HCT116 (cell line): ENCODE measurements at regions not wholly inside any gene's neighbourhood (a gene's known extent, or its start where the extent isn't known, plus 50 kb on each side); places are given as distances from the start of the nearest gene placed in this dataset.
A peak's percentile ranks its signal among the peaks of the same experiment; 100 is the strongest.

ENCODE experiments used
- ATAC-seq: fragments of 200-7000 bp; cut with Tn5 transposase; 2 replicates; pipeline ENCODE4 v1.9.1; 2020; ENCODE audit warnings: mild to moderate bottlenecking, moderate library complexity
- BruUV-seq: library from RNA; stranded (reverse); fragments of 400-500 nt; replicated peaks from 2 replicates; lab custom pipeline; 2021; lab: Mats Ljungman, UMichigan
- CTCF ChIA-PET: fragments of 300-600 bp; sonication (Branson Sonifier 250); formaldehyde crosslinking; loops from one replicate; lab custom pipeline; 2021; ENCODE audit warnings: antibody characterized with exemption; lab: Charles Lee
- POLR2A ChIA-PET: fragments of 300-600, 350-600 bp; sonication (Branson Sonifier 250); formaldehyde crosslinking; loops from one replicate; lab custom pipeline; 2021; ENCODE audit warnings: antibody characterized with exemption; lab: Charles Lee
- RAD21 ChIA-PET, 2 experiments: fragments of 300-600 bp; sonication (Branson Sonifier 250); formaldehyde crosslinking; loops; one replicate each; lab custom pipeline; 2023; ENCODE audit warnings: low total read pairs in 2 of 2; ENCODE audit not compliant: uncharacterized antibody in 2 of 2, unreplicated experiment in 2 of 2, low non-redundant PET in 1 of 2; lab: Charles Lee
- DNase-seq: peaks from one replicate; pipeline ENCODE4 v3.0.0-alpha.2; 2010; ENCODE audit warnings: low read depth, low spot score
- H2AFZ ChIP-seq: fragments of 200-600 bp; shearing (Covaris generic), sonication (generic); 2 replicates; pipeline ENCODE4 v1.6.1; 2017; ENCODE audit warnings: low read depth, mixed run types, mixed read lengths, antibody characterized with exemption, low read length; ENCODE audit not compliant: poor library complexity, severe bottlenecking
- H3K27ac ChIP-seq: 2 replicates; pipeline ENCODE4 v1.5.1; 2012; ENCODE audit warnings: low read depth, low read length
- H3K27me3 ChIP-seq: fragments of 200-600 bp; sonication (generic); 2 replicates; pipeline ENCODE4 v1.6.1; 2016; ENCODE audit warnings: mixed run types, low read length, mixed read lengths; ENCODE audit not compliant: insufficient read depth
- H3K36me3 ChIP-seq, 2 experiments: fragments of 200-500 bp in 1 of 2; fragments of 200-600 bp in 1 of 2; sonication (Bioruptor generic) in 1 of 2; sonication (generic) in 1 of 2; 2 replicates each; pipeline versions ENCODE4 v1.5.1 to v1.6.1; 2014 to 2016; ENCODE audit warnings: low read length in 2 of 2, inconsistent platforms in 1 of 2, mixed read lengths in 1 of 2, mixed run types in 1 of 2; ENCODE audit not compliant: insufficient read depth in 2 of 2, control insufficient read depth in 1 of 2
- H3K4me1 ChIP-seq, 2 experiments: fragments of 200-600 bp in 1 of 2; sonication (generic) in 1 of 2; 2 replicates each; pipeline versions ENCODE4 v1.5.1 to v1.6.1; 2012 to 2017; ENCODE audit warnings: low read length in 2 of 2, inconsistent platforms in 1 of 2, mild to moderate bottlenecking in 1 of 2, mixed read lengths in 1 of 2, mixed run types in 1 of 2, moderate library complexity in 1 of 2; ENCODE audit not compliant: insufficient read depth in 2 of 2, control insufficient read depth in 1 of 2
- H3K4me2 ChIP-seq: fragments of 200-600 bp; sonication (generic); 2 replicates; pipeline ENCODE4 v1.6.1; 2017; ENCODE audit warnings: mixed run types, low read length, mixed read lengths
- H3K4me3 ChIP-seq, 2 experiments: fragments of 200-600 bp in 1 of 2; sonication (generic) in 1 of 2; replicated peaks in 1 of 2; 2 replicates each; pipeline ENCODE4 v1.5.1; 2011 to 2016; ENCODE audit warnings: low read length in 2 of 2, control low read depth in 1 of 2, low read depth in 1 of 2, mild to moderate bottlenecking in 1 of 2, mixed read lengths in 1 of 2, mixed run types in 1 of 2
- H3K79me2 ChIP-seq: fragments of 200-600 bp; sonication (generic); 2 replicates; pipeline ENCODE4 v1.6.1; 2017; ENCODE audit warnings: mild to moderate bottlenecking, mixed run types, low read length, moderate library complexity, mixed read lengths; ENCODE audit not compliant: insufficient read depth
- H3K9ac ChIP-seq: fragments of 200-600 bp; sonication (generic); 2 replicates; pipeline ENCODE4 v1.6.1; 2016; ENCODE audit warnings: low read length, mixed read lengths
- H3K9me2 ChIP-seq: fragments of 200-600 bp; sonication (generic), shearing (Covaris generic); 2 replicates; pipeline ENCODE4 v1.6.1; 2017; ENCODE audit warnings: mixed run types, mild to moderate bottlenecking, moderate library complexity; ENCODE audit not compliant: insufficient read depth
- H3K9me3 ChIP-seq, 2 experiments: fragments of 200-500 bp in 1 of 2; fragments of 200-600 bp in 1 of 2; sonication (Bioruptor generic) in 1 of 2; sonication (generic) in 1 of 2; 2 replicates each; pipeline ENCODE4 v1.6.1; 2014 to 2017; ENCODE audit warnings: low read length in 2 of 2, mixed read lengths in 2 of 2, inconsistent platforms in 1 of 2, low read depth in 1 of 2, mild to moderate bottlenecking in 1 of 2, mixed run types in 1 of 2, moderate library complexity in 1 of 2; ENCODE audit not compliant: control insufficient read depth in 1 of 2, insufficient read depth in 1 of 2
- H4K20me1 ChIP-seq: fragments of 200-600 bp; sonication (generic), shearing (Covaris generic); 2 replicates; pipeline ENCODE4 v1.6.1; 2017; ENCODE audit warnings: mixed run types, mild to moderate bottlenecking, moderate library complexity; ENCODE audit not compliant: insufficient read depth
- CTCF ChIP-seq, 3 experiments: fragments of 200-600 bp in 1 of 3; sonication (generic) in 1 of 3; IDR thresholded peaks in 2 of 3; conservative IDR thresholded peaks in 1 of 3; 2 replicates each; pipeline ENCODE4 v1.5.1; 2012 to 2017; ENCODE audit warnings: low read depth in 2 of 3, low read length in 2 of 3, antibody characterized with exemption in 1 of 3, borderline replicate concordance in 1 of 3, control low read depth in 1 of 3, mild to moderate bottlenecking in 1 of 3, mixed read lengths in 1 of 3, mixed run types in 1 of 3, moderate library complexity in 1 of 3; ENCODE audit not compliant: insufficient read depth in 1 of 3
- EGR1 ChIP-seq: IDR thresholded peaks from 2 replicates; pipeline ENCODE4 v1.6.1; 2012; ENCODE audit warnings: low read depth
- EZH2 ChIP-seq: fragments of 200-600 bp; sonication (generic); IDR thresholded peaks from 2 replicates; pipeline ENCODE4 v1.6.1; 2017; ENCODE audit warnings: antibody characterized with exemption, mixed run types
- POLR2A ChIP-seq: IDR thresholded peaks from 2 replicates; pipeline ENCODE4 v1.7.0; 2011; ENCODE audit warnings: borderline replicate concordance; ENCODE audit not compliant: insufficient read depth, insufficient read length; ENCODE audit errors: extremely low read depth
- RAD21 ChIP-seq: IDR thresholded peaks from 2 replicates; pipeline ENCODE4 v1.6.1; 2012; ENCODE audit warnings: low read depth, mild to moderate bottlenecking
- SIN3A ChIP-seq: IDR thresholded peaks from 2 replicates; pipeline ENCODE4 v1.6.1; 2012; ENCODE audit warnings: low read depth
- SRF ChIP-seq: IDR thresholded peaks from 2 replicates; pipeline ENCODE4 v1.6.1; 2012; ENCODE audit warnings: low read depth
- TCF7L2 ChIP-seq: IDR thresholded peaks from 2 replicates; pipeline ENCODE4 v1.7.0; 2011; ENCODE audit warnings: borderline replicate concordance, inconsistent platforms; ENCODE audit not compliant: insufficient read depth, insufficient read length; ENCODE audit errors: extremely low read depth
- ZFX ChIP-seq: fragments of 450-650 bp; IDR thresholded peaks from 2 replicates; pipeline ENCODE4 v1.6.1; 2017
- intact Hi-C: fragments of 100-400 bp; cut with micrococcal nuclease; formaldehyde crosslinking; loops from 2 replicates; pipeline ENCODE4 v1.10.0; 2022

- TF ChIP-seq TCF7L2 = no peak
- no peak for TF ChIP-seq EZH2
- TF ChIP-seq ZFX = no peak
- no peak for TF ChIP-seq POLR2A
- peak in 2 of 3 experiments; percentile 43 to 50; a peak in 3 of 6 replicates for TF ChIP-seq CTCF (IDR thresholded peaks at IDR 0.05 in 2 of 3, conservative IDR thresholded peaks at IDR 0.05 in 1 of 3; ENCODE audit: borderline replicate concordance in 1 of 3, insufficient read depth in 1 of 3, low read depth in 2 of 3, low read length in 2 of 3)
- TF ChIP-seq RAD21 = no peak; the same call in 1 of the 2 replicates
- no peak for TF ChIP-seq SIN3A
- no peak for TF ChIP-seq EGR1
- no peak for TF ChIP-seq SRF
- Histone ChIP-seq H3K27ac (no peak overlapping the region), H4K20me1 (no peaks in the 10 kb centered on the region), H3K9ac (no peak overlapping the region), H3K4me3 (no peak overlapping the region), H3K9me2 (no peaks in the 10 kb centered on the region), H3K9me3 (no peaks in the 10 kb centered on the region; a peak in 1 of 4 replicates), H2AFZ (no peak overlapping the region), H3K4me2 (no peak overlapping the region), H3K4me1 (no peaks in the 10 kb centered on the region), H3K27me3 (no peaks in the 10 kb centered on the region), H3K36me3 (no peaks in the 10 kb centered on the region), H3K79me2 (no peaks in the 10 kb centered on the region)
- peak; percentile 64 for ATAC-seq
- BruUV-seq = no TSS peak
- POLR2A ChIA-PET = no interaction called here
- no peak for DNase-seq
- intact Hi-C loops = no loop called here
- CTCF ChIA-PET = no interaction called here
- RAD21 ChIA-PET = no interaction called here
Measured at GRCh38 chr16:87172632-87173031, 144.6 kb downstream of the C16orf95 start.
